ENCODE measurements at regions not wholly inside any gene's neighbourhood (a gene's known extent, or its start where the extent isn't known, plus 50 kb on each side); places are given as distances from the start of the nearest gene placed in this dataset.

DNA sequence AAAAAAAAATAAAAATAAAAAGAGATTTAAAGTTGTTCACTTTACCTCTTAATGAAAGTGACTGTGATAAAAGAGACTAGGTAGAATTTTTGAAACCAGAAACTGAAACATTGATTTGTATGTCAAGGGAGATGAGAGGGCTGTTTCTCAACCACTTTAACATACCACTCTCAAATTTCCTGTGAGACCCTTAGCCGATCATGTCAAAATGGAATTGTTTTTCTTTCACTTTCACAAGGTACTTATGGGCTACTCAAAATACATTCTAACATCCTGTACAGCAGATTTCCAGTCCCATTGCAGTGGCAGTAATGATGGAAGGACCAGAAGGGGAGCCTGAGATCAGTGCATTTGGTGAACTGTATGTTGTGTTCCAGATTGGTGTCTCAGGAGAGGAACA, 261.2 kb downstream of the PPP1R3A start:
- no peak overlapping the region for H2AFZ ChIP-seq (replicated peaks; ENCODE audit: low read length, poor library complexity)
- intact Hi-C loops (cut with micrococcal nuclease): no loop called here
- no CpG with 5 or more reads among the region's 1 CpG for WGBS, 2 experiments (ENCODE audit: extremely low coverage in 2 of 2, insufficient read length in 1 of 2)

More for the DNA sequence above, 261.2 kb downstream of the PPP1R3A start:
- H3K9me1 ChIP-seq (ENCODE audit: insufficient read depth, low read length): no peaks in the 10 kb centered on the region
- H4K8ac ChIP-seq (ENCODE audit: low read depth in 2 of 2, low read length in 2 of 2): no peak overlapping the region
- no peak for DNase-seq
- H3K4me2 ChIP-seq (ENCODE audit: low read depth, low read length): no peak overlapping the region
- no peak overlapping the region for H3K14ac ChIP-seq (replicated peaks; ENCODE audit: low read depth, low read length)
- ChIA-PET POLR2A (ENCODE audit: unreplicated experiment) (no interaction called here), CTCF (no interaction called here)
- no peaks in the 10 kb centered on the region for H3K27me3 ChIP-seq (ENCODE audit: control insufficient read depth, insufficient read depth, low read length)
- H3K79me1 ChIP-seq (ENCODE audit: low read depth in 1 of 2, low read length in 2 of 2): no peaks in the 10 kb centered on the region
- H2BK120ac ChIP-seq (ENCODE audit: low read depth, low read length): no peak overlapping the region
- no peaks in the 10 kb centered on the region for H3K4me1 ChIP-seq (ENCODE audit: control insufficient read depth, insufficient read depth, low read length)
- H3K9ac ChIP-seq (ENCODE audit: low read depth, low read length): no peak overlapping the region
- no peak overlapping the region for H2BK20ac ChIP-seq (ENCODE audit: low read depth, low read length)
- dilution Hi-C loops (cut with HindIII; ENCODE audit: low sequenced_read_pairs, unreplicated experiment): no loop called here
- H4K91ac ChIP-seq (ENCODE audit: insufficient read depth, low read depth, low read length): no peak overlapping the region; the same call in 1 of the 2 replicates
- in situ Hi-C loops (cut with MboI; ENCODE audit: low sequenced_read_pairs): no loop called here
- no peak overlapping the region for H2AK5ac ChIP-seq (ENCODE audit: low read depth, low read length)
- no peak overlapping the region for H3K18ac ChIP-seq (ENCODE audit: low read depth, low read length)
- no peaks in the 10 kb centered on the region for H4K20me1 ChIP-seq (ENCODE audit: insufficient read depth, low read length)
- no peak for TF ChIP-seq RAD21 (IDR thresholded peaks at IDR 0.05; ENCODE audit: low read length)
- no peak for TF ChIP-seq SMC3 (IDR thresholded peaks at IDR 0.05; ENCODE audit: low read depth, low read length)
- TF ChIP-seq BHLHE40 (IDR thresholded peaks at IDR 0.05; ENCODE audit: low read depth, low read length): no peak
- TF ChIP-seq, protein P1, sequence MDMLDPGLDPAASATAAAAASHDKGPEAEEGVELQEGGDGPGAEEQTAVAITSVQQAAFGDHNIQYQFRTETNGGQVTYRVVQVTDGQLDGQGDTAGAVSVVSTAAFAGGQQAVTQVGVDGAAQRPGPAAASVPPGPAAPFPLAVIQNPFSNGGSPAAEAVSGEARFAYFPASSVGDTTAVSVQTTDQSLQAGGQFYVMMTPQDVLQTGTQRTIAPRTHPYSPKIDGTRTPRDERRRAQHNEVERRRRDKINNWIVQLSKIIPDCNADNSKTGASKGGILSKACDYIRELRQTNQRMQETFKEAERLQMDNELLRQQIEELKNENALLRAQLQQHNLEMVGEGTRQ (IDR thresholded peaks at IDR 0.05; ENCODE audit: low read depth, low read length): no peak
- no peak for TF ChIP-seq RCOR1 (IDR thresholded peaks at IDR 0.05; ENCODE audit: insufficient replicate concordance, low read length)
- TF ChIP-seq, protein P2, sequence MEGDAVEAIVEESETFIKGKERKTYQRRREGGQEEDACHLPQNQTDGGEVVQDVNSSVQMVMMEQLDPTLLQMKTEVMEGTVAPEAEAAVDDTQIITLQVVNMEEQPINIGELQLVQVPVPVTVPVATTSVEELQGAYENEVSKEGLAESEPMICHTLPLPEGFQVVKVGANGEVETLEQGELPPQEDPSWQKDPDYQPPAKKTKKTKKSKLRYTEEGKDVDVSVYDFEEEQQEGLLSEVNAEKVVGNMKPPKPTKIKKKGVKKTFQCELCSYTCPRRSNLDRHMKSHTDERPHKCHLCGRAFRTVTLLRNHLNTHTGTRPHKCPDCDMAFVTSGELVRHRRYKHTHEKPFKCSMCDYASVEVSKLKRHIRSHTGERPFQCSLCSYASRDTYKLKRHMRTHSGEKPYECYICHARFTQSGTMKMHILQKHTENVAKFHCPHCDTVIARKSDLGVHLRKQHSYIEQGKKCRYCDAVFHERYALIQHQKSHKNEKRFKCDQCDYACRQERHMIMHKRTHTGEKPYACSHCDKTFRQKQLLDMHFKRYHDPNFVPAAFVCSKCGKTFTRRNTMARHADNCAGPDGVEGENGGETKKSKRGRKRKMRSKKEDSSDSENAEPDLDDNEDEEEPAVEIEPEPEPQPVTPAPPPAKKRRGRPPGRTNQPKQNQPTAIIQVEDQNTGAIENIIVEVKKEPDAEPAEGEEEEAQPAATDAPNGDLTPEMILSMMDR (conservative IDR thresholded peaks at IDR 0.05; ENCODE audit: low read depth, low read length): no peak
- no peak for TF ChIP-seq MAZ (IDR thresholded peaks at IDR 0.05; ENCODE audit: borderline replicate concordance, low read depth, low read length)
- TF ChIP-seq RFX5 (IDR thresholded peaks at IDR 0.05; ENCODE audit: low read depth, low read length): no peak
- no peak overlapping the region for H2AK9ac ChIP-seq (replicated peaks; ENCODE audit: low read depth, low read length, poor library complexity)
- no peak overlapping the region for H3K23ac ChIP-seq (ENCODE audit: low read depth, low read length)
- H3K36me3 ChIP-seq (ENCODE audit: control insufficient read depth, insufficient read depth, low read length): no peaks in the 10 kb centered on the region
- H3K27ac ChIP-seq (ENCODE audit: insufficient read depth, low read length): no peak overlapping the region
- no peak overlapping the region for H3K4me3 ChIP-seq (ENCODE audit: insufficient read depth, low read depth, low read length)
- ATAC-seq (ENCODE audit: low read depth): no peak
- H4K5ac ChIP-seq (ENCODE audit: low read depth, low read length): no peak overlapping the region
- no TSS peak for BruUV-seq (replicated peaks)
- H3K56ac ChIP-seq (ENCODE audit: extremely low read depth, insufficient read depth, low read length): no peak overlapping the region
- H3K4ac ChIP-seq (ENCODE audit: low read depth, low read length): no peak overlapping the region
- no peak overlapping the region for H2BK5ac ChIP-seq (ENCODE audit: low read depth, low read length, poor library complexity, severe bottlenecking)
- H2BK15ac ChIP-seq (ENCODE audit: low read depth, low read length): no peak overlapping the region
- H3K9me3 ChIP-seq (ENCODE audit: control insufficient read depth, insufficient read depth, low read length): no peaks in the 10 kb centered on the region

Data from IMR-90 (cell line).